HG03139 (cell line): ENCODE measurements at regions not wholly inside any gene's neighbourhood (a gene's known extent, or its start where the extent isn't known, plus 50 kb on each side); places are given as distances from the start of the nearest gene placed in this dataset.

Experiments
- ATAC-seq: cut with Tn5 transposase; IDR thresholded peaks from one replicate; pipeline ENCODE4 v1.9.1; 2021; ENCODE audit not compliant: unreplicated experiment

DNA sequence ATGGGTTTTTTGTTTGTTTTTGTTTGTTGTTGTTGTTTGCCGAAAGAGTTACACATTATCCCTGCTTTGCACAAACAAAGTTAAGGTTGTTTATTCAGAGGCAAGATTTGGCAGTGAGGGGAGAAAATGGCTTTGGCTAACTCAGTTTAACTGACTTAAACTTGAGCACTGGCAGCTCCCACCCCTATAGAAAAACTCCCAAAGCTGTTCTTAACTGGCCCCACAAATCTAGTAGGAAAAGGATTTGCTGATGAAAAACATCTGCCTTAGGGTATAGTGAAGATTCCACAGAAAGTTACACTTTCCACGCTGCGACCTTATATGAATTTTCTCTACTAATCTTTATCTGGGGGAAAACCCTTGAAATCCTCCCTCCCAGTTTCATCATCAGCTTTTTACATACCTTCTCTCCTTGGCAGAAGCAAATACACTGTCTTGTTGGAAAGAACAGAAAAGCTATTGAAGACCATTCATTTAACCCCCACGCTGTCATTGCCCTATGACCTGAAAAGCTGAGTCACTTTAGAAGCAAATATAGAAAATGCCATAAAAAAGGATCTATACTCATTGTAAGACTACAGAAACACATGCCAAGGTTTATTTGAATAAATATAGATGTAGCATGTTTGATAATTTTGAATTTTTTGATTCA is 551.7 kb downstream of the NR2F2 start:
- ATAC-seq, result no peak

DNA sequence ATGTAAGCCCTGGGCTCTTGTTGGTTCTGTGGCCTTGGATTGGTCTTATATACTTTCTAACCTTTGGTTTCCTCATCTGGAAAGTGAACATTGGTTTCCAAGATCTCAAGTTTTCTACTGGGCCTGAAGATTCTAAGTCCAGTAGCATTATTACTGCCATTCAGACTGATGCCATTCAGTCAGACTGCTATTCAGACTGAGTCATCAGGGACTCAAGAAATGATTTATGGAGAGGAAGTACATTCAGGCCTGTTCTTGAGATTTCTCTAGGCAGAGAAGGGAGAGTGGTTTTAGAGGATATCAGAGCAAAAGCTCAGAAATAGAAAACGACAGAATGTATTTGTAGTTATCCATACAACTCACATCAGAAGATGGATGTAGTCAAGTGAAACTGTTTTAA is 557.2 kb downstream of the NR2F2 start:
- ATAC-seq, result no peak

DNA sequence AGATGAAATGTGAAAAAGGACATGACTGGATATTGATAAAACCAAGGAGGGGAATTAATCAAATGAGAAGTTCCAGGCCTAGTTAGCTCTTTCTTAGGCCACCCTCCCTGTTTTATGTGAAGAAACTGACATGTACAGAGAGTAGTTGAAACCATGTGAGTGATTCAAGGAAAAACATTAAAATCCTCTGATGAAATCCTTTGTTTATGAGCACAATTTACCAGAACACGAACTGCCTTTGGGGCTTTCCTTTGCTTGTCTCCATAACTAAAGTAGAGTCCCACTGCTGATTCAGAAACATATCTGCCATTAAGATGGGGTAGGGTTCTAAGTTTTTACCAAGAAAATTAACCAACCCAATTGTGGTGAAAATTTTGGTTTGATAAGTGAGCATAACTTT is 558.3 kb downstream of the NR2F2 start:
- ATAC-seq, result no peak

DNA sequence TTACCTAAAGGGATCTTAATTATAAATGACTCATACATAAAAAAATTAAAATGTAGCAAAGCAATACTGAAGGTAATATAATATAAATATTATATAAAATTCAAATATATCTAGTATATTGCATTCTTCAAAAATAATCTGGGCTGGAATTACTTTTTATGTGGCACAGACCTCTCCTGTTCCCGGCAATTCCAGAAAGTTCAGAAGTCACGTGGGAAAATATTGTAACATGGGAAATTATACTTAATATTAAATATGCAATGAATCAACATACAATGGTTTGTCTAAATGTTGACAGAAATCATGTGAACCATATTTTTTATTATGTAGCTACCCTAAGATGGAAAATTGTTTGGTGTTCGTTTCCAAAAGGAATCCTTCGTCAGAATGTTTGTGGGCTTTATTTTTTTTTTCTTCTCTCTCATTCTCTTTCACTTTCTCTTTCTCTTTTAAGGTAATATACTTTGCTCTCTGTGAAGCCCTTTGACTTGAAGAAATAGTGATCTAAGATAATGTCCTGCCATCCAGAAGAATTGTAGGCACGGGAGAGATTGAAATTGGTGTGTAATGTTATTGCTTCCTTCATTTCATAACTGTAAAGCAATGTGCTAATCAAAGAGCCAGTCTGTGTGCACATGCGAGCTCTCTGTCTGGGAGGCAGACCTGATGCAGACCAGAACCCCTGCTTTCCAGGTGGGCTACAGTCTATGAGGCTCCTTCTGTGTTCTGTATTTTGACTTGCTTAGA is 559.4 kb downstream of the NR2F2 start:
- ATAC-seq, result no peak

DNA sequence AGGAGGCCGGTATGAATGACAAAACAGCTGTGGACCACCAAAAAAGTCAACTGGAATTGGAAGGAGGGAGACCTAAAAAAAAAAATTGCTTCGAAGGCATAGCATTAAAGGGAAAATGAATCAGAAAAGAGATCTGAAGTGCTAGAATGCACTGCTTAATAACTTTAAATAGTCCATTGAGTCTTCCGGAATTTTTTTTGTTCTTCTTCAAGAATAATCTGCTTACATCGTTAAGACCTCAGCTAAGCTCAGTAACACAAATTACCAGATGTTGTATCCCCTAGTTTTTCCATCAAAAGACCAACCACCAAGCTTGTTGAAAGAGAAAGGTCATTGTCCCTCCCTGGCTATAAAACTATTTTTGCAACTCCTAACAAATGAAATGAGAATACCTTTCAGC is 560.5 kb downstream of the NR2F2 start:
- no peak for ATAC-seq

DNA sequence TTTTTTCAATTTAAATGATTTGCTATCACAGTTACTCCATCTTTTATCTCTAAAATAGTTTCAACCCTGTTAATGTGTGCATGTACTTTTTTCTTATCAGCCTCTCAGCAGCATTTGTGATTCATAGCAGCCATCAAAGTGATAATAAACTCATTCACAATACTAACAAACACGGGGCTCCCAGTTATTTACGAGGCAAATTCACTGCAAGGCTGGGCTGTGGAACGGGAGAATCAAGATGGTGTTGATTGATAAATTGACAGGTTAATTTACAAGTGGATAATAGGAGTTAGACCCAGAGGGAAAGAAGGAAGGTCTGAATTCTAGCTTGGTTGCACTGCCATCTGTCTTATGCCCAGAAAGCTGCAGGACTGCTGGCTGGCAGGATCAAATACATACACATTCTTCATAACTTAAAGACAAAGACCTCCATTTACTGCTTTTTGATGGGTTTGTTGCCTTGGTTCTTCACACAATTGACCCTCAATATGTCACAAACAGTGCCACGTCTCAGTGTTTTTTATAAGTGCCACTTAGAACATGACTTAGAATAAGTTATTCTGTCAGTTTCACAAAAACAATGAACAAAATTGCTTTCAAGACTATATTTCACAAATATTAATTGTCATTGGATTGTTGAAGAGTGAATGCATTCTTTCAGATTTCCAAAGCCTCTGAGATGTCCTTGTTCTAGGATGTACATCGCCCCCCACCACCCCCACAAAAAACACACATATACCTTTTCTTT is 562.8 kb downstream of the NR2F2 start:
- no peak for ATAC-seq

DNA sequence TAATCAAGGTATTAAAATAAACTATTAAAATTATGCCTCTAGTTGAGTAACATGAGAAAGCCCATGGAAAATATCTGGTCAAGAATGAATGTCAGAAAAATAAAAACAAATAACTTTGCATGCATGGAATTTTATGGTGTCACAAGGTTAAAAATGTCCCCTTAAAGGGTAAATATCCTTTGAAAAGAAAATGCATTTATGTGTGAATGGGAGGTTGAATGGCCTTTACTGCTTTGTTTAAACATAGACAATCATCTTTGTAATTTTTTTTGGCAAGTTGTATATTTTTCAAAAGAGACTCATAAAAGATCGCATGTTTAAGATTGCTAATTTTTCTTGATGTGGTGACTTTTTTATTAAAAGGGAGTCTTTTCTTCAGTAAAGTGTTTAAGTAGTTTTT is 564.2 kb downstream of the NR2F2 start:
- ATAC-seq, result no peak

DNA sequence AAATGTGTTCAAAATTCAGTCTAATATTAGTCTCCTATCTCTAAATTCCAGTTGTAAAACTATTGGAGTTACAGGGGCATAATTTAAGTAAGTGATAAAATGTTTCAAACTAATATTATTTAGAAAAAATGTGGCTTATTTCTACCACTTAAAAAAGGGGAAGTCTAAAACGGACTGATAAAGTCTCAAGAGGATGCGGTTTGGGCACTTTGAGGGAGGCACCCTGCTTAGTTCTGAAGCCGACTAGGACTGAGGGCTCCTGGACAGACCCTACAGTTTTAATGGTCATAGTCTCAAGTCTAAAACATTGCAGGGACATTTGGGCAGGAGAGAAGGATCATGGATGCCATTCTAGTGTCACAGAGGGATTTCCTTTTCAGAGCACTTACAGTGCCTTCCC is 566.3 kb downstream of the NR2F2 start:
- ATAC-seq, result no peak

DNA sequence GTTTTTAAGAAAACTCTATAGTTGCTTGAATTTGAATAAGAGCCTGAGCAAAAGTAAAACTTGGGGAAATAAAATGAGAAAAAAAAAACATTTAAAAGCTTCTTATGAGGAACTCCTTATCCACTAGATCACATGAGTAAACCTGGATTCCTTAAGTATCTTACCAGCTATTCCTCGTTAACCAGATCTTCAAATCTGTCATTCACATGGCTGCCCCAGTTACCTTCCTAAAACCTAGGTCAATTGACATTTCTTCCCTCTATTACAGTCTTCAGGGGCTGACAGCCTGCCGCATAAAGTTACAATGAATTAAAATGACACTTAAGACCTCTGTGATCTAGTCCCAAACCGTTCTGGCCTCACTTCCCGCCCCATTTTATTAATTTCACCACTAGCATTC is 583.6 kb downstream of the NR2F2 start:
- no peak for ATAC-seq

DNA sequence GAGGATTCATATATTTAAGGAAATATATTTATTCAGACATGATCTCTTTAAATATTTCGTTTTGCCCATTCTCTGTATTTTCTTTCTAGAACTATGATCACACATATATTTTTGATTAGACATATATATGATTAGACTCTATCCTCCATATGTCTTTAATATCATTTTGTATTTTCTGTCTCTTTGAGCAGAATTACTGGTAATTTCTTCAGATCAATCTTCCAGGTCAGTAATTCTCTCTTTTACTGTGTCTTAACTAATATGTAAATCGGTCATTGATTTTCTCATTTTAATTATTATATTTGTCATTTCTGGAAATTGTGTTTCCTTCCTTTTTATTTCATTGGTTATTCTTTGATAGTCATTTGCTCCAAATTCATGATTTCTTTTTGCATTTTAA is 586.2 kb downstream of the NR2F2 start:
- no peak for ATAC-seq

DNA sequence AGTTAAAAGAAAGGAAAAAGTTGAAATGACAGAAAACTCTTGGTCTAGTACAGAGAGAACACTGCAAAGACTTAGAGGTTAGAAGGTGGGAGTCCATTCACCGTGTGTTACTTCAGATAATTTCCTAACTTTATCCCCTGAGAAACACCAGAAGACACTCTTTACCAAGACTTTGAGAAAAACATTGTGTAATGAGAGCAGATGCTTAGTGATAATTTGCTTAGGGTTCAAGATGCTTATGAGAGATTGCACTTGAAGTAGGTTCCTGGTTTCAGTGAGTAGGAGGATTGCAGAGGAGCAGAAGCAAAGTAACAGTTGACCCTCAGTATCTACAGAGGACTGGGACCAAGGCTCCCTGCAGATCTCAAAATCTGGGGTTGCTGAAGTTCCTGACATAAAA is 594.1 kb downstream of the NR2F2 start:
- ATAC-seq, result no peak

DNA sequence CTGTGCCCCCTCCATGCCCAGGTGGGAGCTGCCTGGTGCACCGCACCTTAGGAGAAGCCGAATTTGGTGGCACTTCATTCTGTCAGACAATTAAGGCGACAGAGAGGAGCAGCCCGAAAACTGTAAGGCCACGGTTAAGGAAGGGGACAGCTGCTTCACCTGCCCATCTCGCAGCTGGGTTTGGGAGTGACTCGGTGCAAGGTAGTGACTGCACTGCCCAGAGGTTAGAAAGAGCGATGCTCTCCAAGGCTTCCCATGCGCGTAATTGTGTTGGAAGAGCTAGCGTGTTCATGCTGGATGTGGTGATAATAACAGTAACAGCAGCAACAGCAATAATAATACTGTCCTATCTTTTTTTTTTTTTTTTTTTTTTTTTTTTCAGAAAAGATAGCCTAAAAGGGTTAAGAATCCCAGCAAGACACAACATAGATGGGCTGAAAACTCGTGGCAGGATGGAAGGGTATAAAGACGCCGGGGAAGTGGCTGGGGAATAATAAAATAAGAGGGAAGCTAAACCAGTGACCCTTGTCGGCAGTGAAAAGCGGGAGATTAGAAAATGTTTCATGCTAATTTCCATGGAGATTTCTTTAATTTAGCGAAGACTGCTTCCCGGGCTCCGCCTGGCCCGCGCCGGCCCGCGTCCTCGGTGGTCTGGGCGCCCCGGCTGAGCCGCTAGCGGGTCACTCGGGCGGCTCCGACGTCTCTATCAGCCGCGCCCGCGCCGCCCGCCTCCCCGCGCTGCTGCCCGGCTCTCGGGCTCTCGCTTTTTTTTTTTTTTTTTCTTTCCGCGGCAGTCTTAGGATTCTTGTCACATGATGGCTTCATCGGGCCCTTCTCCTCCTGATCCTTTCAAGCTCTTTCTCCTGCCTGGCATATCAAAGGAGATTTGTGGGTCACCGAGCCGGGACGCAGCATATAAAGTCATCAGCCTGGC is 617.1 kb downstream of the NR2F2 start:
- no peak for ATAC-seq

DNA sequence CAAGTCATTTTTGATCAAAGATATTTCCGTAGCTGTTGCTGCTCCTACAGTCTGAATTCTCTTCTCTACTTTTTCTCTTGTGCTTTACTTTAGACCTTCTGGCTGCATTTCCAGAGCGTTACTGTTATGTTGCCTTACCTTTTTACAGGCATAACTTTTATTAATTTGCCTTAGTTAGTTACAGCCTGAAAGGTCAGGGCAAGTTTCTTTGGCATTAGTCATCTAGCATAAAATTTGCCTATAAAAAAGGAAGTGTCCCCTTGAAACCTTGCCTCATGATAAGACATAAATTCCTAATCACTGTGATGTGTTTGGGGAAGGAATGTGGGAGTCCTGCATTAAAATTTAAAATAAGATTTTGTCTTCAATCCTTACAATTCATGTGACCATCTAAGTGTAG is 618.5 kb downstream of the NR2F2 start:
- ATAC-seq, result no peak

DNA sequence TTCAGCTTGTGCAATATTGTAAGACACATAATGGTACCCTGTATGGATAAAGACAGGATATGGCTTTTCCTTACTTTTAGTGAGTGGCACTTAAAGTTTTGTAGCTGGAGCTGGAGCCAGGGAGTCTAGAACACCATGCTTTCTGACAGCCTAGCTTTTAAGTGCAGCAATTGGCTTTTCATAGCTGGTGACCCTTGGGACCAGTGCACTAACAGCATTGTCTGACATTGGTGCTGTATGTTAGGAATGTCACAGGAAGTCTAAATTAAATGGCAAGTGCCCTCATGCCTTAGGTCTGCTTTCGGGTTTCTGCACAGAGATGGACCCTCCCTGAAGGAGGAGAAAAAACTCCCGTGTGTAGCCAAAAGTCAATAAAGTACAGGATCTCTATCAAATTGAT is 628.2 kb downstream of the NR2F2 start:
- no peak for ATAC-seq

DNA sequence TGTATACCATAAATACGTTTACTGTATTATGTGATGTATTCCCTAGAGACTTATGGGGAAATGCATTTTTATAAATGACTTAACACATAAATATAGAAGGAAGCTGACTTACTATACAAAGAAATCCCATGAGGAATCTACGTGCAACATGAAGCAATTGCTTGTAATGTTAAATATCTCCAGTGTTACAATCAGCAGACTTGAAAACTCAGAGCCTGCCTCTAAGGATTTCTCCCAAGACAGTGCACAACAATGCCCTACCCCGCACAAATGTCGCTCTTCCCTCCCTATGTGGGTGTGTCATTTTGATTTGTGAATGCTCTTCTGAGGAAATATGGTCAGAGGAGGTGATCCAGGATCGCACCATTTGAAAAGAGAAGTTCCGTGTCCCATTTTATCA is 629.0 kb downstream of the NR2F2 start:
- ATAC-seq, result no peak

DNA sequence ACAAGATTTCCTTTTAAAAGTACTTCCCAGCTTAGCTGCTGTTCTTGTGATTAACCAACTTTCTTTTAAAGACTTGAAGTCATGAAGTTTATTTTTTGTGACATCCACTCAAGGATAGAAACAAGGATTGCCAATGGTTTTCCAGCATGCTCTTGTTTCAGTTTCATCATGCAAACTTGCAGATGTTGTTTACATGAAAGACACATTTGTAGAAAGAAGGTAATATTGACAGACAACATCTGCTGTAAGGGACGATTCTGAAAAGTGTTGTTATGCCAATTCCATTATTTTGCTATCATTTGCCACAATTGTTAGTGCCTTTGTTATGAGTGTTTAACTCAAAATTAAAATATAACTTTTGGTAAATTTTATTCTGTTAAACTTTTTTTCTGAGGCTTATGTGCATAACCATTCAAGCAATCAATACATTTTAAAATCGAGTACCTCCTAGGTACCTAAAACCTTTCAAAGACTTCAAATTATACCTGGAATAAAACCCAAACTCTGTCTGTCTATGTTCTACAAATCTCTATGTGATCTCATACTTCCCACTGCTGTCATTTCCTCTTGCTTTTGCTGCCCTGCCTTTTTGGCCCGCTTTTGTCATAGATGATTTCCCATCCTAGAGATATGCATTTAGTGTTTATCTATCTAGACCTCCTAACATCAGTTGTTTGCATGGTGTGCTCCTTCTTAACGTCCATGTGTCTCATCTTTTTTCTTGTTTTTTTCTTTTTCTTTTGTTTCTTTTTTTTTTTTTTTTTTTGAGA is 630.4 kb downstream of the NR2F2 start:
- ATAC-seq, result no peak

DNA sequence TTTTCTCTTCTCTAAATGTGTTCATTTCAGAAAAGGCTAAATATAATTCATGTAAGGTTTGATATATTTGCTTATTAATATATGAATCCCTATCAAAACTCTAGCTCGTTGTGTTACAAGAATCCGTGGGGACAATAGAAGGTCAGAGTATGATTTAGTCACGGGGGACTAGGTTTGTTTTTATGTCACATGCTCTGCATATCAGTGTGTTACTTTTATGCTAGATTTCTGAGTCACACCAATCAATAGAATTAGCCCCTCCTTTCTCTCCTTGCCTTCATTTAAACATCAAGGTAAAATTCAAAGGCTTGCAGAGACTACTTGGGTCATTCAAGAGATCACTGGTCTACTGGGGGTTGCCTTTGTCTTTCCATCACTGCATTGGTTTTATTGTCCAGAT is 636.1 kb downstream of the NR2F2 start:
- ATAC-seq, result no peak

DNA sequence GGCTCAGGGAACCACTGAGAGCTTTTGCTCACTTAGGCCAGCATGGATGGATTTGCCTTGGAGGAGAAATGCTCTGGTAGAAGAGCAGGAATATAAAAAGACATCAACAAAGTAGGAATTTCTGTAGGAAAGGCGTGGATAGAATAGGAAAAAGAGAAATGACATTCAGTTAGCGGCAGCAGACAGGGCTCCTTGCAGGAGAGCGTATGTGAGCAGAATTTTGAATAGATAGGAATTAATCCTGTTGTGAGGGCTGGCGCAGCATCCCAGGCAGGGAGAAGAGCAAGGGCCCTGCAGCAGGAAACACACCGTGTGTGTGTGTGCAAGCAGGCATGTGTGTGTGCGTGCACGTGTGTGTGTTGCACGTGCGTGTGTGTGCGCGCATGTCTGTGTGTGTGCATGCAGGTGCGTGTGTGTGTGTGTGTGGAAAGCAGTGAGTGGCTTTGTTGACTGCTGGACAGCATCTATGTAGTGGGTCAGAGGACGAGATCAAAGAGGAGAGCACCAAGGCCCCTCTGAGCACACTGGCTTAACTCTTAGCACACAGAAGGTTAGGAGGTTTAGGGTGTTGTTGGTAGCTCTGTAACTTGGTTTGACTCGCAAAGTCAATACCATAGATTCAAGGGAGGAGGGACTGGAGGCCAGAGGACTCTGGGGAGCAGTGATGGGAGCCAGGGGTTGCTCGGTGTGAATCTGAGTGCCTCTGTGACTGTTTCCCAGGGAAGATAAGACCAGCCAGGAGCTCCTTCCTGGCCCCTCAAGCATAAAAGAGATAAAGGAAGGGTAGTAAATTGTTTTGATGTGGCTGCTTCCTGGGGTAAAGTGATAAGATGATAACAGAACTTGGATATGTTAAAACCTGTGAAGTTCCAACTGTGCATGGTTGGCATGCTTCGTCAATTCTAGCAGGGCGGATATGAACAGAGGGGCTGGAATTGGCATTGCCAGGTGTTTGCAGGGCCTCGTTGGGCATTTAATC is 639.5 kb downstream of the NR2F2 start:
- ATAC-seq, result no peak

DNA sequence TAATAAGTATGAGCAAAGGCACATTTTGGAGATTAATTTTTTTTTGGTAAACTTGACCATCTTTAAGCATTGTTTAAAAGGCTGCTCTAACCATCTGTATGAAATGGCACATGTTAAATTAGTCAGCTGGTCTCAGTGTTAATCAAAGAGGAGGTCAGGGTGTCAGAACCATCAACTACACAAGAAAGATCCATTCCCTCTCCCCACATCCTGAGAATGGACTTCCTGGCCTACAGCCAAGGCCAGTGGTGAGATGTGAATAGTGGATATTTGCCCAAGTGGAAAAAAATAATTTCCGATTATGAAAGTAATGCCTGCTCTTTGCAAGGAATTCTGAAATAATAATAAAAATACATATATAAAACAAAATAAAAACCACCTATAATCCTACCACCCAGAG is 641.7 kb downstream of the NR2F2 start:
- ATAC-seq, result no peak
